ENCODE measurements at regions not wholly inside any gene's neighbourhood (a gene's known extent, or its start where the extent isn't known, plus 50 kb on each side); places are given as distances from the start of the nearest gene placed in this dataset.

DNA sequence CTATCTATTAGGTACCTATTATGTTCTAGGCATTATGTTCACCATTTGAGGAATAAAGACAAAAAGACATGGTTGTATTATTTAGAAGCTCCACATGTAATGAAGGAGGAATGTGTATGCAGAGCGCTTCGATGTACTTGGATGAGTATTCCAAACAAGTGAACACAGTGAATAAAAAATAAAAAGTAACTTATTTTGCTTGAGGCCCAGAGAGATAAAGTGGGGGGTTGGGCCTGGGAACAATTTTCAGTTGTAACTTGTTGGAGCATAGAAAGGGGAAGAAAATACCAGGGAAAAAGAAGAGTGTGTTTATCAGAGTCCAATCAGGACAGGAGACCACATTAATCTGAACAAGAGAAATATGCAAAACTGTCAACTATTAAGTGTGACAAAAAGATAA, 445.7 kb upstream of the BCHE start:
- POLR2A ChIA-PET (ENCODE audit: unreplicated experiment) = no interaction called here
- Histone ChIP-seq H3K27me3 (ENCODE audit: control insufficient read depth, insufficient read depth, low read length) (no peaks in the 10 kb centered on the region), H3K4me1 (ENCODE audit: control insufficient read depth, insufficient read depth, low read length) (no peaks in the 10 kb centered on the region), H3K79me1 (ENCODE audit: low read depth in 1 of 2, low read length in 2 of 2) (no peaks in the 10 kb centered on the region), H3K27ac (ENCODE audit: insufficient read depth, low read length) (no peak overlapping the region), H2BK120ac (ENCODE audit: low read depth, low read length) (no peak overlapping the region), H3K9me3 (ENCODE audit: control insufficient read depth, insufficient read depth, low read length) (no peaks in the 10 kb centered on the region), H2AK5ac (ENCODE audit: low read depth, low read length) (no peak overlapping the region), H3K9me1 (ENCODE audit: insufficient read depth, low read length) (no peaks in the 10 kb centered on the region), H3K4me3 (ENCODE audit: insufficient read depth, low read depth, low read length) (no peak overlapping the region), H4K20me1 (ENCODE audit: insufficient read depth, low read length) (no peaks in the 10 kb centered on the region), H3K14ac (replicated peaks; ENCODE audit: low read depth, low read length) (no peak overlapping the region), H3K4me2 (ENCODE audit: low read depth, low read length) (no peak overlapping the region), H3K9ac (ENCODE audit: low read depth, low read length) (no peak overlapping the region), H2BK5ac (ENCODE audit: low read depth, low read length, poor library complexity, severe bottlenecking) (no peak overlapping the region), H2AK9ac (replicated peaks; ENCODE audit: low read depth, low read length, poor library complexity) (no peak overlapping the region), H4K5ac (ENCODE audit: low read depth, low read length) (no peak overlapping the region), H2BK15ac (ENCODE audit: low read depth, low read length) (no peak overlapping the region), H4K91ac (ENCODE audit: insufficient read depth, low read depth, low read length) (no peak overlapping the region), H2AFZ (replicated peaks; ENCODE audit: low read length, poor library complexity) (no peak overlapping the region), H3K56ac (ENCODE audit: extremely low read depth, insufficient read depth, low read length) (no peak overlapping the region), H3K18ac (ENCODE audit: low read depth, low read length) (no peak overlapping the region), H3K4ac (ENCODE audit: low read depth, low read length) (no peak overlapping the region), H3K23ac (ENCODE audit: low read depth, low read length) (no peak overlapping the region), H4K8ac (ENCODE audit: low read depth in 2 of 2, low read length in 2 of 2) (no peak overlapping the region), H2BK20ac (ENCODE audit: low read depth, low read length) (no peak overlapping the region), H3K36me3 (ENCODE audit: control insufficient read depth, insufficient read depth, low read length) (no peaks in the 10 kb centered on the region)
- intact Hi-C loops (cut with micrococcal nuclease) (no loop called here), dilution Hi-C loops (cut with HindIII; ENCODE audit: low sequenced_read_pairs, unreplicated experiment) (no loop called here), in situ Hi-C loops (cut with MboI; ENCODE audit: low sequenced_read_pairs) (no loop called here)
- WGBS, 2 experiments (ENCODE audit: extremely low coverage in 2 of 2, insufficient read length in 1 of 2) = no CpG with 5 or more reads among the region's 2 CpGs
- DNase-seq (no peak), ATAC-seq (ENCODE audit: low read depth) (no peak)
- CTCF ChIA-PET = interaction anchor here (0.6 kb wide), 1 partner anchor 1294 kb away, joined by 4 read pairs; no protein-coding TSS in a partner anchor
- TF ChIP-seq MAZ (IDR thresholded peaks at IDR 0.05; ENCODE audit: borderline replicate concordance, low read depth, low read length) = no peak
- TF ChIP-seq FOS (IDR thresholded peaks at IDR 0.05; ENCODE audit: low read depth, low read length) = no peak
- TF ChIP-seq, protein P1, sequence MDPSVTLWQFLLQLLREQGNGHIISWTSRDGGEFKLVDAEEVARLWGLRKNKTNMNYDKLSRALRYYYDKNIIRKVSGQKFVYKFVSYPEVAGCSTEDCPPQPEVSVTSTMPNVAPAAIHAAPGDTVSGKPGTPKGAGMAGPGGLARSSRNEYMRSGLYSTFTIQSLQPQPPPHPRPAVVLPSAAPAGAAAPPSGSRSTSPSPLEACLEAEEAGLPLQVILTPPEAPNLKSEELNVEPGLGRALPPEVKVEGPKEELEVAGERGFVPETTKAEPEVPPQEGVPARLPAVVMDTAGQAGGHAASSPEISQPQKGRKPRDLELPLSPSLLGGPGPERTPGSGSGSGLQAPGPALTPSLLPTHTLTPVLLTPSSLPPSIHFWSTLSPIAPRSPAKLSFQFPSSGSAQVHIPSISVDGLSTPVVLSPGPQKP (IDR thresholded peaks at IDR 0.05; ENCODE audit: borderline replicate concordance, low read depth, low read length) = no peak
- TF ChIP-seq, protein P2, sequence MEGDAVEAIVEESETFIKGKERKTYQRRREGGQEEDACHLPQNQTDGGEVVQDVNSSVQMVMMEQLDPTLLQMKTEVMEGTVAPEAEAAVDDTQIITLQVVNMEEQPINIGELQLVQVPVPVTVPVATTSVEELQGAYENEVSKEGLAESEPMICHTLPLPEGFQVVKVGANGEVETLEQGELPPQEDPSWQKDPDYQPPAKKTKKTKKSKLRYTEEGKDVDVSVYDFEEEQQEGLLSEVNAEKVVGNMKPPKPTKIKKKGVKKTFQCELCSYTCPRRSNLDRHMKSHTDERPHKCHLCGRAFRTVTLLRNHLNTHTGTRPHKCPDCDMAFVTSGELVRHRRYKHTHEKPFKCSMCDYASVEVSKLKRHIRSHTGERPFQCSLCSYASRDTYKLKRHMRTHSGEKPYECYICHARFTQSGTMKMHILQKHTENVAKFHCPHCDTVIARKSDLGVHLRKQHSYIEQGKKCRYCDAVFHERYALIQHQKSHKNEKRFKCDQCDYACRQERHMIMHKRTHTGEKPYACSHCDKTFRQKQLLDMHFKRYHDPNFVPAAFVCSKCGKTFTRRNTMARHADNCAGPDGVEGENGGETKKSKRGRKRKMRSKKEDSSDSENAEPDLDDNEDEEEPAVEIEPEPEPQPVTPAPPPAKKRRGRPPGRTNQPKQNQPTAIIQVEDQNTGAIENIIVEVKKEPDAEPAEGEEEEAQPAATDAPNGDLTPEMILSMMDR (conservative IDR thresholded peaks at IDR 0.05; ENCODE audit: low read depth, low read length) = no peak
- TF ChIP-seq SMC3 (IDR thresholded peaks at IDR 0.05; ENCODE audit: low read depth, low read length) = no peak
- no peak for TF ChIP-seq MAFK (IDR thresholded peaks at IDR 0.05; ENCODE audit: low read depth, low read length)
- TF ChIP-seq, protein P3, sequence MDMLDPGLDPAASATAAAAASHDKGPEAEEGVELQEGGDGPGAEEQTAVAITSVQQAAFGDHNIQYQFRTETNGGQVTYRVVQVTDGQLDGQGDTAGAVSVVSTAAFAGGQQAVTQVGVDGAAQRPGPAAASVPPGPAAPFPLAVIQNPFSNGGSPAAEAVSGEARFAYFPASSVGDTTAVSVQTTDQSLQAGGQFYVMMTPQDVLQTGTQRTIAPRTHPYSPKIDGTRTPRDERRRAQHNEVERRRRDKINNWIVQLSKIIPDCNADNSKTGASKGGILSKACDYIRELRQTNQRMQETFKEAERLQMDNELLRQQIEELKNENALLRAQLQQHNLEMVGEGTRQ (IDR thresholded peaks at IDR 0.05; ENCODE audit: low read depth, low read length) = no peak
- TF ChIP-seq MXI1 (IDR thresholded peaks at IDR 0.05; ENCODE audit: borderline replicate concordance, low read depth, low read length) = no peak
- TF ChIP-seq NFE2L2 (IDR thresholded peaks at IDR 0.05; ENCODE audit: low read depth, low read length) = no peak
- no peak for TF ChIP-seq CHD1 (IDR thresholded peaks at IDR 0.05; ENCODE audit: low read depth, low read length)
- no TSS peak for BruUV-seq (replicated peaks)

Measured in IMR-90 (cell line).